SKM-1 treated with dmso at 0.1 percent for 144 hours (cell line): ENCODE measurements at regions not wholly inside any gene's neighbourhood (a gene's known extent, or its start where the extent isn't known, plus 50 kb on each side); places are given as distances from the start of the nearest gene placed in this dataset.
"Not testable (repeated sequence)": the region's sequence is repeated elsewhere in the genome, so short reads cannot be mapped to it uniquely, and the experiment has no call there.

Source experiments
- DNase-seq: peaks from one replicate; lab custom pipeline; 2025; ENCODE audit not compliant: unreplicated experiment; lab: John Stamatoyannopoulos, UW

- no peak for DNase-seq
Measured at GRCh38 chr7:149569025-149569725, 71.6 kb upstream of the ZNF746 start.

DNA sequence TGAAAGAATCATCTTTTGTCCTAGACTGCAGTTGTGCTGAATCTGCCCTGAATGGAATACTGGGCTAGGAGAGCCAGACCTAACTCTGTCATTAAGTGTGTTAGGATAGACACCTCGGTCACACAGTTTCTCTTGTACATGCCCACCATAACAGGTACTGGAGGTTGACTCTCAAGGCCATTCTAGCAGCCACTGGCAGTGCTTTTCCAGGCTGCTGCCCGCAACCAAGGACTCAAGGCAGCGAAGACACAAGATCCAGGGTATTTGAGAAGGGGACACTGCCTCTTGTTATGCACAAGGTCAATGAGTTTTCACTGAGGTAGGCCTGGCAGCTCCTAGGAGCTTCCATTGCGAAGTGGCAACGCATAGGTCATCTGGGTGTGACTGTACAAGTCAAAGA is 70.6 kb upstream of the ZNF746 start:
- DNase-seq = no peak

DNA sequence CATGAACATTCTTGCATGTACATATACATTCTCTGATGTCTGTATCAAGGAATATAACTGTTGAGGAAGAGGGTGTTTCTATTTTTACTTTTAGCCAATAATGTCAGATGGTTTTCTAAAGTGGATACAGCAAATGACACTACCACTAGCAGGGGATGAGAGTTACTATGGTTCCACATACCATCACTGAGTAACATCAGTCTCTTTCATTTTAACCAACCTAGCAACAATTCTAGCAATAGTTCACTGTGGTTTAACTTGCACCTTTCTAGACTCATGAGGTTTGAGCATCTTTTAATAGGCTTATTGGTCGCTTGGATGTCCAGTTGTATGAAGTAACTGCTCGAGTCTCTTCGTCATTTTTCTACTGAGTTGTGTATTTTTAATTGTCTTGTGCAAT is 68.5 kb upstream of the ZNF746 start:
- DNase-seq = no peak

DNA sequence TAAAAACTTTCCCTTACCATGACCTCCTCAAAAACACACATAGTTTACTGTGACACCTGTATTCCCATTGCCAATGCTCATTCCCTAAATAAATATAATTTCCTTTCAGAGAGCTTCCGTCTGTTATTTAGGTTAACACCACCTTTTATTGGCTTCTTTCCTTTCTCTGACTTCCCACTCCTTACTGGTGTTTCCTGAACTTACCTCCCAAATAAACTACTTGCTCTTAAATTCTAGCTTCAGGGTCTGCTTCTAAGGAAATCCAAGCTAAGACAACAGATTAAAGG is 67.4 kb upstream of the ZNF746 start:
- DNase-seq = no peak

- no peak for DNase-seq
Measured at GRCh38 chr7:149564340-149565095, 66.9 kb upstream of the ZNF746 start.

GRCh38 chr7:149562602-149563001 is 65.0 kb upstream of the ZNF746 start:
- DNase-seq = no peak

DNA sequence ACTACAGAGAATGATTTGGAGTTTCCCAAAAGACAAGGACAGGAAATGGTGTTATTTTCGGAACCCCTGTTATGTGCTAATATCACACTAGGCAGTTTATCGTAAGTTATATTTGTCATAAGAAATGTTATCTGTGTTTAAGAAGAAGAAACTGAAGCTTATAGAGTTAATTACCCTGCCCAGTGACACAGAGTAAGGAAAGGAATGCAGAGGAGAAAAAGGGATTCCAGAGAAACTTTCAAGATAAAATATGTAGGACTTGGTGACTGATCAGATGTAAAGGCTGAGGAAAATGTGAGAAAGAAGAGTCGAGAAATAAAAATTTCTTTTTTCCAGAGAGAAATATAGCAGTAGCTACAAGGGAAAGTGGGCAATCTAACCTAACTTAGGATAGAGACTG is 63.5 kb upstream of the ZNF746 start:
- no peak for DNase-seq

GRCh38 chr7:149559711-149560110 is 62.1 kb upstream of the ZNF746 start:
- DNase-seq = no peak

DNA sequence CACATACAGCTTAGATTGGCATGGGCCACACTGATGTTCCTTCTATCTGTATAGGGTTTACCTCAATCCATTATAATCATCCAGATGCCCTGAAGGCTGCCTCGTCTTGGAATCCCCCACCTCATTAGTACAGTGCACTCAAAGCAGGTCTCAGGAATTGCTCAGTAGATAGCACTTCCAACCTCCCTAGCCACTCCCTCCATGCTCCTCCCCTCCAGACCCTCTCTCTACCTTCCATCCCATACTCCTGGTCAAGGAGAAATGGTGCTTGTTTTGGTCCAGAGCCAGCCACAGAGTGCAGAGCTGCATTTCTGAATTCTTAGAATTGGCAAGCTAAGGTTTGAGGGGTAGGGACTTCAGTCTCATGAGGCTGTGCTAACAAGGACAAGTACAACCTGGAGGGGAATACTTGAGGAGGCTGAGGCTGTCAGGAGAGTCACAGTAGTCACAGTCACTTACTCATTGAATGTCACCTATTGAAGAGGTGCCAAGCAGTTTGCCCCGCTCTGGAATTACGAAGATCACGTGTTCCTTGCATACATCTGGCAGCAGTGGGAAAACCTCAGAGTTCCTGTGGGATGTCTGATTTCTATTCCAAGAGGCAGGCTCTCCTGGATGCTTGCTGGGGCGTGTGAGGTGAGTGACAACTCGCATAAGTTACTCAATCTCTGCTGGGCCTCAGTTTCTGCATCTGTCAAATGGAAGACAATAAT is 60.7 kb upstream of the ZNF746 start:
- no peak for DNase-seq

GRCh38 chr7:149556525-149556924 is 58.9 kb upstream of the ZNF746 start:
- DNase-seq = not testable (repeated sequence)

GRCh38 chr7:149554821-149555220 is 57.2 kb upstream of the ZNF746 start:
- DNase-seq = not testable (repeated sequence)

DNA sequence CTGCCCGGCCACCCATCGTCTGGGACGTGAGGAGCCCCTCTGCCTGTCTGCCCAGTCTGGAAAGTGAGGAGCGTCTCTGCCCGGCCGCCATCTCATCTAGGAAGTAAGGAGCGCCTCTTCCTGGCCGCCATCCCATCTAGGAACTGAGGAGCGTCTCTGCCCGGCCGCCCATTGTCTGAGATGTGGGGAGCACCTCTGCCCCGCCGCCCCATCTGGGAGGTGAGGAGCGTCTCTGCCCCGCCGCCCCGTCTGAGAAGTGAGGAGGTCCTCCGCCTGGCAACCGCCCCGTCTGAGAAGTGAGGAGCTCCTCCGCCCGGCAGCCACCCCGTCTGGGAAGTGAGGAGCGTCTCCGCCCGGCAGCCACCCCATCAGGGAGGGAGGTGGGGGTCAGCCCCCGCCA is 56.4 kb upstream of the ZNF746 start:
- not testable (repeated sequence) for DNase-seq

DNA sequence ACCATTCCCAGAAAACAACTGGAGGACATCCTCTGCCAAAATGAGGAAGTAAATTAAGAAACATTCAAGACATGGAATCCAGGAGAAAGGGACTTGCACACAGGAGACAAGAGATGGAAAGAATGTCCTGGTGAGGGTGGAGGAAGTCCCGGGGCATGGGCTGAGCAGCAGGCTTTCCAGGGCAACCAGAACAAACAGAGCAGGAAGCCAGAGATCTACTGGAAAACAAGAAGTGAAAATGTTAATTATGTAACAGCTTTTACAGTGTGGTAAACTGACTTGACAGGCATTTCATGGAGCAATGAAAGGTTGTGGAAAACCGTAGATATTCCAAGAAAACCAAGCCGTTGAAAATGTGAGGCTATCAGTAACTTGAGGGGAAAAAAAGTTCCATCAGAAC is 55.2 kb upstream of the ZNF746 start:
- DNase-seq = no peak
